ENCODE measurements at regions not wholly inside any gene's neighbourhood (a gene's known extent, or its start where the extent isn't known, plus 50 kb on each side); places are given as distances from the start of the nearest gene placed in this dataset.
"Not testable (repeated sequence)": the region's sequence is repeated elsewhere in the genome, so short reads cannot be mapped to it uniquely, and the experiment has no call there.

DNA sequence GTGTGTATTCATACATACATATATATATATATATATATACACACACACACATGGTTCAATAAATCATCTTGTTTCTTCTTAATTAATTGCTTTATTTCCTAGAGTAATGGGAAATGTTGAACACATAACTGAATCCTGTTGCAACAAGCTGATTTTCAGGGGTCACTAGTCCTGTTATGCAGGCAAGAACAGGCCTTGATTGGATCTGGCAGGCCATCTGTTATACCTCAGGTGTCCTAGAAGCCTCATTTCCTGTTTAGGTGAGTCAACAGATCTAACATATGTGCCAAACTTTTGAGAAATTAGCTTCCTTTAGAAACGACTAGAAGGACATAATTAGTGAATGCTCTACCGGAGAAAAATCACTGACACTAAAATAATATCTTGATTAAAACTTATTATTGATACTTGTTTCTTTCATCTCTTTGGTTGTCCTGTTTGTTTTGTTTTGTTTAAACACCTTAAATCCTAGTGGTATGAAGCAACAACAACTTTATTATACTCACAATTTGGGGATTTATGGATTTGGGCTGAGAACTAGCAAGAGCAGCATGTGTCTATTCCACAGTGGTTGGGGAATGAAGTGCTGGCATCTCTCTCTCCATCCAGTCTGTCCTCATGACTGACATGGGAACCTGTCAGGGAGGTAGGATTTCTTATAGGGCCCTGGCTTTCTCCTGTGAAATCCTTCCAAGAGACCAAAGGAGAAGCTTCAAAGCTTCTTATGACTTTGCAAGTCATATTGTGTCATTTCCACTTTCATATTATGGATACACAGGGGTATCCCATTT, 552.6 kb downstream of the NSUN3 start:
- no peak for DNase-seq

- no peak for DNase-seq
Measured at GRCh38 chr3:94616833-94617232, 554.0 kb downstream of the NSUN3 start.

DNA sequence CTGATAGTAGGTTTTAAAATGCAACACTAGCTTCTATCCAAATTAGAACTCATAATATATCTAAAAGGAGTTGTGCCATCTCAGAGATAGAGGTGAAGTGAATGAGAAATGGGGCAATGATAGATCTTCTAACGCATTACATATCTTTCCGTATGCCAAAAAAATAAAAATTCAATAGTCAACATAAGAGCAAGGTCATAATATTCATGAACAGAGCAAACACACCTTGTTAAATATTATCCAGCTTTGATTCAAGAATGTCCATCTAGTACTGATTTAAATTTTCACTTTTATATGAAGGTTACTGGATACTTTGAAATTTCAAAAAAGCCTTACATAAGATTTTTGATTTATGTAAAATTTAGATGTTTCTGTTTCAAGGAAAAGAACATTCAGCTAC, 554.5 kb downstream of the NSUN3 start:
- DNase-seq, result no peak

DNA sequence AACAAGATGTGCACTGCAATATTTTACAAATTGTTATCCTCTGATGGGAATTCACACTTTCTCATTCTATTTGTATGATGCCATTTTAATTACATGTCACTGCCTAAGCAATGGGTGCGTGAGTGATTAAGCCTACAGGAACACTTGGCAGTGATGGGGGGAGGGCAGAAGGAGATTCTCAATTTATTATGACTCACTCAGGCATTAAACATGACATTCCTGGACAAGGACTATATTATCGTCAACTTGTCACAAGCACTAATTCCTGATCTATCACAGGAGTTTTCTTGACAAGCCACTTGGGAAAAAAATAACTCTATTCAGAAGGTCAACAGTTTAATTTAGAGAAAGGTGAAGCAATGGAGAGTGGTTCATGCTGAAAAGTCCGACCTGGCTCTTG, 556.8 kb downstream of the NSUN3 start:
- DNase-seq, result no peak

DNA sequence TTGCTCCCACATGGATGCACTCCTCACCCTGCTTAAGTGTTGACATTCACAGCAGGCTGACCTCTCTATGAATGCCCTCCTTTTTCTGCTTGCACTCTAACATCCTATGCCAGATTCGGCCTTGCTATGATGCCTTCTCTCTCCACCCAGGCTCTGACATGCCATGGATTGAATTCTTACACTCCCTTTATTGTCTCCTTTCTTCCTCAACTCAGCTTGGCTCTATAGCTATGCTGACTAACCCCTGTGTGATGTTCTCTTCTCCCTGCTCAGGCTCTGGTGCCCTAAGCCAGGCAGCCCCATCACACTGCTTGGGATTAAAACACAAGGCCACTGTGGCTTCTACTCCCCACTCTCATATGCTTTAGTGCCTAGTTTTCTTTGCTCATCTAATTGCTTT, 563.7 kb downstream of the NSUN3 start:
- no peak for DNase-seq

DNA sequence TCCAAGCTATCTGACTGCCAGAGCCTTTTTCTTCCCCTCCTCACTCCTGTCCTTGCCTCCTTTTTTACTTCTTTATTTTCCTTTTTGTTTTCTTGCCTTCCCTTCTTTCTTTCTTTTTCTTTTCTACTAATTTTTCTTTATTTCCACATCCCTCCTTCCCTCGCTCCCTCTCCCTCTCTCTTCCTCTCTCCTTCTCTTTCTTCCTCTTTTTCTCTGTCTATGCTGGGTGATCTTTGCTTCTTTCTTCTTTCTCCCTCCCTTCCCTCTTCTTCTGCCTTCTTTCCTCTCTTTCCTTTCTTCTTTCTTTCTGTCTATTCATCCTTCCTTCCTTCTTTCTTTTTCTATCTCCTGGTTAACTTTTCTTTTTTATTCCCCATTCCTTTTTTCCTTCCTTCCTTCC, 564.8 kb downstream of the NSUN3 start:
- no peak for DNase-seq

- no peak for DNase-seq
Measured at GRCh38 chr3:94643400-94643799, 580.5 kb downstream of the NSUN3 start.

DNA sequence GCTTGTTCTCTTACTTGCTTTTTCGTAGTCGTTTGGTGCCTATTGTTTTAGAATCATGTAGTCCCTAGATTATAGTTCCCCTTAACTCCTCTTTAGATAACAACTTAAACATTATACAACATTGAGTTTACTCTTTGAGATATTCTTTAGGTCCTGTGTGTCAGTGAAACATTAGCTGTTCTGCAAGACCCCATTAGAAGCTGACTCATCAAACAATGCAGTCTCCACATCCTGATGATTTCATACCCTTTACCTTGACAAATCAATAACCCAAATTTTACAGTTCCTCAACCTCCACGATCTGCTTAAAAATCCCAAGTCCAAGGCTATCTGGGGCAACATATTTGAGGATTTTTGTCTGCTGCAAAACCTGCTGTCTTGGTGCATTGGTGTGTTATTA, 582.9 kb downstream of the NSUN3 start:
- no peak for DNase-seq

GRCh38 chr3:94647131-94647530, 584.3 kb downstream of the NSUN3 start:
- no peak for DNase-seq

GRCh38 chr3:94648270-94649180, 585.7 kb downstream of the NSUN3 start:
- not testable (repeated sequence) for DNase-seq

DNA sequence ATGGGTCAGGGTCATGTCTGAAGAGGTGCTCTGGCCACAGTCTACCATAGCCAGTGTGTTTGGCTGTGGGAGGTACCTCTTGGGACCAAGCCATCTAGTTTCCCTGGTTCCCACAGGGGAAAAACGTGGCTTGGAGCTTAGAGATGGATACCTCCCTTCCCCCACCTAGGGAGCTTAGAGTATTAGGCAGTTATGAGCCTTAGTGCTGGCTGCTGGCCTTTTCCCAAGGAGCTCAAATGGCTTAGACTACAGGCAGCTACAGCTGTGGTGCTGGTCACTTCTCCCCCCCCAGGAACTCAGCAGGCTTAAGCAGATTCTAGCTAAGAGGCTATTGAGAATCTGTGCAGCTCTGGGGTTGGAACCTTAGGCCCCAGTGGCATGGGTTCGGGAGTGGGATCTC, 591.2 kb downstream of the NSUN3 start:
- DNase-seq, result no peak

- DNase-seq, result no peak
Measured at GRCh38 chr3:94665922-94666321, 603.1 kb downstream of the NSUN3 start.

GRCh38 chr3:94671078-94671477, 608.2 kb downstream of the NSUN3 start:
- no peak for DNase-seq

DNA sequence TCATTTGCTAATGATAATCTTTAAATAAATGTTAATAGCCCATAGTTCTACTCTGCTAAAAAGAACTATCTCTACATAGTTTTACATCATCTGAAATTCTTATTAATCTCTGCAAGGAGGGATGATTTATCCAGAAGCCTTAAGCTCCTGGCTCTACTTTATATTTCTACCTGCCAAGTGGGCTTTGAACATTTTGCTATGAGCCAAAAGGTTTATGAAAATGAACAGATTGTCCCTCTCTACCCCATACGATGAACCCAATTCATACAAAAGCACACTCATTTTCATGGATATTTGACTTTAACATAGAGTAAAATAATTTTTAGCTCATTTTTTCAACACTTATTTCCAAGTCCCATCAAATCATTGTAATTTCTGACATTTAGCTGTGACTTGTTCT, 611.0 kb downstream of the NSUN3 start:
- DNase-seq, result no peak

- no peak for DNase-seq
Measured at GRCh38 chr3:94686208-94686607, 623.3 kb downstream of the NSUN3 start.

DNA sequence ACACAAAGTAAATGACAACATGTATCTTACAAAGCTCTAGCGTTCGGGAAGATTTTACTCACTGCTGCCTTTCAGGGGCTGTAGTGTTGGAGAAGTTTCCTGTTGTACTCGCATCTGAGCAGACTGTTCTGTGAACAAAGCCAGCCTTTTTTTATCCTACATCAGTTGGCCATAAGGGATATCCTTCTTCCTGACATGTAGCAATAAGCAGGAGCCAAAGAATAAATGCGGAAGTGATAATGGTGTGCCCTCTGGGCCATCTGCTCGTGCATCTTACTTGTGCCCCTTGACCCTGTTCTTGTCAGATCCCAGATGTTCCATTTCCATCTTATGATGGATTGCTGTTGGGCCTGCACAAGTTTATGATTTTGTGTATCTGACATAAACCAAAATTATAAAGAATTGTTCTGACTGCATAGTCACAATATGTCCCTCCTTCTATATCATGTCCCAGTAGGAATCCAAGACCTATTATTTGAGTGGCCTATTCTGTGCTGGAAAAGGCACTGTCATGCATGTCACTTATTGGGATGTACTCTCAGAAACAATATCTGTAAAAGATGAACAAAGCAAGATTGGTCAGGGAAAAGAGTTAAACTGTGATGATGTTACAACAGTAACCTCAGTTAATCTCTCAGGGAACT, 631.3 kb downstream of the NSUN3 start:
- DNase-seq, result no peak

DNA sequence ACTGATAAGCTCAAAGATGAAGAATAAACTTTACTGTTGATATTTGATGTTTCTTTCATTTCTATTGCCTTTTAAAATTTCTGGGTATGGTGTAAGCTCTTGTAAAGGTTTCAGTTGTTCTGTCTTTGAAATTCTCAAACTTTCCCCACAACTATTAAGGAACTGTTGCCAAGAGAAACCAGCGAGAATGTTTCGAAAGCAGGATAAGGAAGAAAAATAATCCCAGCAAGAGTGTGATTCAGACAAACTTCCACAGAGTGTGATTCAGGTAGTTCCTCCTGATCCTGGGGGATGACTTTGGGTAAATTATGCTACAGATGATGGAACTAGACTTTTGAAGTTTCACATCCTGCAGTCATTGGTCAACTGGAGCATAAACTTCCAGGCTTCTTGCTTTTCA, 632.0 kb downstream of the NSUN3 start:
- no peak for DNase-seq

GRCh38 chr3:94704467-94704866, 641.6 kb downstream of the NSUN3 start:
- DNase-seq, result no peak

GRCh38 chr3:94709249-94709902, 646.5 kb downstream of the NSUN3 start:
- DNase-seq, result no peak

DNA sequence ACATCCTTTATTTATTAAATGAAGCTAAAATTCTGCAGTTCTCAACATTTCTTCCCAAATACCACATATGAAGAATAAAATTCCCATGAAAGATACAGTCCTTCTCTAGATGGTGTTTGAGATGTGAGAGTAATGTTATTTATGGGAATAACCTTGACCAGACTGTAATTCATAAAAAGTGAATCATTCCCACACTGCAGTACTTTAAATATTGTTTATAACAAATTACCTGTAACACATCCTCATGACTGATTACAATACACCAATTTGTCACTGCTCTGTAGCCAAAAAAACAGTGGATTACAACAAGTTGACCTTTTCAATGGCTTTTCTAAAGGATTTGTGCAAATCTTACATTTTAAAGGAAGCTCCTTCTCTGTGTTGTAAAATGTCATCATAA, 651.3 kb downstream of the NSUN3 start:
- DNase-seq, result no peak

DNA sequence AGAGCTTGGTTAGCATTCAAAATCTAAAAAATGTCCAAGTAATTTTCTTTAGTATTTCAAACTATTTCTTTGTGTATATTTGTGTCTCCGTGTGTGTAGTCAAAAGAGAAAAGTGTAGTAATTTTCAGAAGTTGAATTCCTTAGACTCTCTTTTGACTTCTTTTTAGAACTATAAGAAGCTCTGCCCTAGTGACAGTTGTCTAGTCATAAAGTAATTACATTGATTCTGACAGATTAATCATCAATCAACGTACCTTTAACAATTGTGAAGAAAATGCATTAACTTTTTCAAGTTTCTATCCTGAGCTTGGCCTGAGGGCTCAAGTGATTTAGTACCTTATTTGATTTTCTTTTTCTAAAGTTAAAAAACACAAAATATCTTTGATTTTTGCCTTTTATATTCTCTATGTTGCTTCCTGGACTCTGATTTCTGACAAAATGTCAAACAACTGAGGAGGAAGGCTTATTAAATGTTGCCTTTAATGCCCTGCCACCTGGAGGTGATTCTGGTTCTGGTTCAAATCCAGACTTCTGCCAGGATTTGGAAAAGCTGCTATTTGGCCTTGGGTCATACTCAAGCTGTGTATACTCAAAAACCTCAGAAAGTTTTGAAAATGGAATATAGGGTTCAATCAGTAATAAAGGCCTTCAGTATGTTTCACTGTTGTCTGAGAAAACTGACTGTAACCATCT, 653.6 kb downstream of the NSUN3 start:
- DNase-seq, result no peak

GRCh38 chr3:94734206-94734605, 671.3 kb downstream of the NSUN3 start:
- no peak for DNase-seq

GRCh38 chr3:94735354-94735753, 672.5 kb downstream of the NSUN3 start:
- DNase-seq, result no peak
